ENCODE measurements at regions not wholly inside any gene's neighbourhood (a gene's known extent, or its start where the extent isn't known, plus 50 kb on each side); places are given as distances from the start of the nearest gene placed in this dataset.
"Not testable (repeated sequence)": the region's sequence is repeated elsewhere in the genome, so short reads cannot be mapped to it uniquely, and the experiment has no call there.

DNA sequence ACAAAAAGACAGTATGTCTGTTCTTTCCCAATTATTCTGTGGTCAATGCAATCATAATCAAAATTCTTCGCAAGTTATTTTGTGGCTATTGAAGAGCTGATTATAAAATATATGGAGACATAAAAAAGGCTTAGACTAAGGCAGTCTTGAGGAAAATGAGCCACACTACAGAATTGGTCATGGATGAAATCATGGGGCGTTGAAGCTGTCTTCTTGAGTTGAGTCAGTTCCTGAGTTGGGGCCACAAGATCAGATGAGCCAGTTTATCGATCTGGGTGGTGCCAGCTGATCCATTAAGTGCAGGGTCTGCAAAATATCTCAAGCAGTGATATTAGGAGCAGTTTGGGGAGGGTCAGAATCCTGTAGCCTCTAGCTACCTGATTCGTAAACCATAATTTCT, 96.9 kb upstream of the NUTM2F start:
- 96% methylated on average over 4 of the region's 4 CpGs for WGBS
- DNase-seq (ENCODE audit: low spot score), result not testable (repeated sequence)

DNA sequence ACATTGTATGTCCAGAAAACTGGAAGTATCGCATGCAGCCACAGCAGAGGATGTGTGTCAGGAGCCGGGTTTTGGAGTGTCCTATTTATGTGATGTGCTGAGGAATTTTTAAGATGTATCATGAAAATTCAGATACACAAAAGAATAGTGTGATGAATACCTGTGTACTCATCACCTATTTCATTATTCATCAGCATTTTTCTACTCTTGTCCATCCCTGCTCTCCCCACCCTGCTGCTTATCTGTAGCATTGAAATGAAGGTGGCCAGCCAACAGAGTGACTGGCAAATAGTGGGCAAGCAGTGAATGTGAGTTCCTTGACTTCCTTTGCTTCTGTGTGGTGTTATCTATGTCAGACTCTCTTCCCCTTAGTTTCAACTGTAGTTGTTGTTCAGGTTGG, 108.7 kb upstream of the NUTM2F start:
- H3K9me3 ChIP-seq; intact Hi-C loops (cut with DNase I); H3K27me3 ChIP-seq (replicated peaks; ENCODE audit: insufficient read depth); H3K4me1 ChIP-seq (replicated peaks); H3K36me3 ChIP-seq; H3K4me3 ChIP-seq; H3K27ac ChIP-seq; DNase-seq (ENCODE audit: low spot score): not testable (repeated sequence)
- no CpG with 5 or more reads among the region's 2 CpGs for WGBS

More for the DNA sequence above, 96.9 kb upstream of the NUTM2F start:
- intact Hi-C loops (cut with DNase I); H3K4me1 ChIP-seq (replicated peaks); H3K4me3 ChIP-seq; H3K27me3 ChIP-seq (replicated peaks; ENCODE audit: insufficient read depth); H3K27ac ChIP-seq; H3K9me3 ChIP-seq; H3K36me3 ChIP-seq: not testable (repeated sequence)

DNA sequence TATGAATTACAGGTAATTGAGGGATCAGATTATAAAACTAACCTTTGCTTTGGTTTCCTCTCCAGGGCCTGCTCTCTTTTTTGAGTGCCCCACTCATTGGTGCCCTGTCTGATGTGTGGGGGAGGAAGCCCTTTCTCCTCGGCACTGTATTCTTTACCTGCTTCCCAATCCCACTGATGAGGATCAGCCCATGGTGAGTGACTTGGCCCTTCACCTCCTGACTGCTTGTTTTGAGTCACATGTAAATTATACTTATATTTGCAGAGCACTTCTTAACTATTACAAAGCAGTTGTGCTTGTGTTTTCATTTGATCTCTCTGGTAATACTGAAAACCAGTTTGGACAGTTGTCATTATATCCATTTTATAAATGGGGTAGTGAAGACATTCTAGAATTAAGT, 109.9 kb upstream of the NUTM2F start:
- H3K9me3 ChIP-seq; H3K4me1 ChIP-seq (replicated peaks); DNase-seq (ENCODE audit: low spot score); H3K36me3 ChIP-seq; H3K27me3 ChIP-seq (replicated peaks; ENCODE audit: insufficient read depth); intact Hi-C loops (cut with DNase I); H3K4me3 ChIP-seq; H3K27ac ChIP-seq: not testable (repeated sequence)
- WGBS, result 100% methylated on average over 1 of the region's 1 CpG

DNA sequence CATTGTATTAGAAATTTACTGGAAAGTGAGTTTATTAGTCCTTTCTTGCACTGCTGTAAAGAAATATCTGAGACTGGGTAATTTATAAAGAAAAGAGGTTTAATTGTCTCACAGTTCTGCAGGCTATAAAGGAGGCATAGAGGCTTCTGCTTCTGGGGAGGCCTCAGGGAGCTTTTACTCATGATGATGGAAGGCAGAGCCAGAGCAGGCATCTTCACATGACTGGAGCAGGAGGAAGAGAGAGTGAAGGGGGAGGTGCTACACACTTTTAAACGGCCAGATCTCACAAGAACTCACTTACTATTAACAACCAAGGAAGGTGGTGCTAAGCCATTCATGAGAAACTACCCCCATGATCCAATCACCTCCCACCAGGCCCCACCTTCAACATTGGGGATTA, 112.7 kb upstream of the NUTM2F start:
- intact Hi-C loops (cut with DNase I); DNase-seq (ENCODE audit: low spot score): not testable (repeated sequence)

GRCh38 chr9:94441796-94442195, 113.1 kb upstream of the PCAT7 start:
- Histone ChIP-seq H3K4me1 (replicated peaks) (no peaks in the 10 kb centered on the region), H3K27me3 (replicated peaks; ENCODE audit: insufficient read depth) (no peaks in the 10 kb centered on the region), H3K4me3 (no peak overlapping the region), H3K9me3 (no peaks in the 10 kb centered on the region), H3K36me3 (no peaks in the 10 kb centered on the region), H3K27ac (no peak overlapping the region)
- intact Hi-C loops (cut with DNase I), result no loop called here
- TF ChIP-seq POLR2A (IDR thresholded peaks at IDR 0.05), result no peak
- no peak for TF ChIP-seq POLR2AphosphoS5 (IDR thresholded peaks at IDR 0.05)
- TF ChIP-seq, protein P1, sequence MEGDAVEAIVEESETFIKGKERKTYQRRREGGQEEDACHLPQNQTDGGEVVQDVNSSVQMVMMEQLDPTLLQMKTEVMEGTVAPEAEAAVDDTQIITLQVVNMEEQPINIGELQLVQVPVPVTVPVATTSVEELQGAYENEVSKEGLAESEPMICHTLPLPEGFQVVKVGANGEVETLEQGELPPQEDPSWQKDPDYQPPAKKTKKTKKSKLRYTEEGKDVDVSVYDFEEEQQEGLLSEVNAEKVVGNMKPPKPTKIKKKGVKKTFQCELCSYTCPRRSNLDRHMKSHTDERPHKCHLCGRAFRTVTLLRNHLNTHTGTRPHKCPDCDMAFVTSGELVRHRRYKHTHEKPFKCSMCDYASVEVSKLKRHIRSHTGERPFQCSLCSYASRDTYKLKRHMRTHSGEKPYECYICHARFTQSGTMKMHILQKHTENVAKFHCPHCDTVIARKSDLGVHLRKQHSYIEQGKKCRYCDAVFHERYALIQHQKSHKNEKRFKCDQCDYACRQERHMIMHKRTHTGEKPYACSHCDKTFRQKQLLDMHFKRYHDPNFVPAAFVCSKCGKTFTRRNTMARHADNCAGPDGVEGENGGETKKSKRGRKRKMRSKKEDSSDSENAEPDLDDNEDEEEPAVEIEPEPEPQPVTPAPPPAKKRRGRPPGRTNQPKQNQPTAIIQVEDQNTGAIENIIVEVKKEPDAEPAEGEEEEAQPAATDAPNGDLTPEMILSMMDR (IDR thresholded peaks at IDR 0.05), result no peak
- 93% methylated on average over 2 of the region's 2 CpGs for WGBS
- no peak for DNase-seq (ENCODE audit: low spot score)

More for the DNA sequence above, 112.7 kb upstream of the NUTM2F start:
- WGBS, result 35% methylated on average over 1 of the region's 1 CpG
- H3K27me3 ChIP-seq (replicated peaks; ENCODE audit: insufficient read depth); H3K36me3 ChIP-seq; H3K4me3 ChIP-seq; H3K27ac ChIP-seq; H3K4me1 ChIP-seq (replicated peaks); H3K9me3 ChIP-seq: not testable (repeated sequence)

DNA sequence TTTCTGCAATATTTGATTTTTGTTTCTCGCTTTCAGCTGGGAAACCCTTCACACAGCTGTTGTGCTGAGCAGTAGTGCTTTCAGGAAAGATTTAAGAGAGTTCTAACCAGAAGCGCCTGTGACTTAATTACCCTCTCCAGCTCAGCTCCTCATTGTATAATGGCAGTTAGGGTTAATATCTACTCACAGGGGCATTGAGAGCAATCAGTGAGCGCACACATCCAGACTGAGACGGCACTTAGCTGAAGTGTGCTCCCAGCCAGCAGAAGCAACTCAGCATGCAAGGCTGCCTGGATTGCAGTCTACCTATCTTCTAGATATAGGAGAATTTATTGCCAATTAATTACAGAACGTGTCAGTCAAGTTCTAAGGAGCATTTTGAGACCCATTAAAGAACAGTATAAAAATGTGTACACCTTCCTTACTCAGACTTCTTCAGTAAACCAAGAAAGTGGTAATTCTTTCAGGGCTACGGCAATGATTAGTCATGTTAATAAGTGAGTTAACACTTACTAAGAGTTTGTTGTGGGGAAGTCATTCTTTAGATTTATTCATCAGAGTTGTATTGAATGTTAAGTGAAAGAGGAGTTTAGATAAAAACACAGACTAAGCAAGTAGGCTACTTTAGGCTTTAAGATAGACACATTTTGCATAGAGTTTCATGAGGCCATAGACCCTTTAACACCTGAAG, 111.7 kb upstream of the PCAT7 start:
- intact Hi-C loops (cut with DNase I), result no loop called here
- H3K36me3 ChIP-seq, result no peaks in the 10 kb centered on the region
- no peaks in the 10 kb centered on the region for H3K4me1 ChIP-seq (replicated peaks)
- 80% methylated on average over 6 of the region's 6 CpGs for WGBS
- no peak for DNase-seq (ENCODE audit: low spot score)
- no peak overlapping the region for H3K27ac ChIP-seq
- no peak overlapping the region for H3K4me3 ChIP-seq
- TF ChIP-seq POLR2AphosphoS5 (IDR thresholded peaks at IDR 0.05) (no peak), POLR2A (IDR thresholded peaks at IDR 0.05) (no peak)
- TF ChIP-seq, protein P1 (IDR thresholded peaks at IDR 0.05), result no peak
- no peaks in the 10 kb centered on the region for H3K9me3 ChIP-seq
- no peaks in the 10 kb centered on the region for H3K27me3 ChIP-seq (replicated peaks; ENCODE audit: insufficient read depth)

DNA sequence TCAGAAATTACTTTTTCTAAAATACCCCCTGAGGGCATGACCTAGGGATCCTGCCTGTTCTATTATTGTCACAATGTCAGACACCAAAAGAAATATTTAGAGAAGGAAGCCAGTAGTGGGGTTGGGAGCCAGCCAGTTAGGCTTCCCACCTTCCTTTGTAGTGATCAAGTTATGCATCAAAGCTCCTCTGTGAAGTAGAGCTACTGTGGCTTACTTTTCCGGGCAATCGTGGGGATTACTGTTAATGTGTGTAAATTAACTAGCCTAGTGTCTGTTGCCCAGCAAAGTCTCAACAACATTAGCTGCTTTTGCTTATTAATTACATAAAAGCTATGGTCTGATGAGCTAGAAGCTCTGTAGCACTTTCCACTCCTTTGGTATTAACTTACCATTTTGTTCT, 109.0 kb upstream of the PCAT7 start:
- DNase-seq (ENCODE audit: low spot score), result no peak
- no peak overlapping the region for H3K27ac ChIP-seq
- WGBS, result 24% methylated on average over 2 of the region's 2 CpGs
- no peaks in the 10 kb centered on the region for H3K27me3 ChIP-seq (replicated peaks; ENCODE audit: insufficient read depth)
- no peaks in the 10 kb centered on the region for H3K4me1 ChIP-seq (replicated peaks)
- no peaks in the 10 kb centered on the region for H3K9me3 ChIP-seq
- TF ChIP-seq POLR2A (IDR thresholded peaks at IDR 0.05) (no peak), POLR2AphosphoS5 (IDR thresholded peaks at IDR 0.05) (no peak)
- TF ChIP-seq, protein P1 (IDR thresholded peaks at IDR 0.05), result no peak
- intact Hi-C loops (cut with DNase I), result no loop called here
- no peak overlapping the region for H3K4me3 ChIP-seq
- H3K36me3 ChIP-seq, result no peaks in the 10 kb centered on the region

All from prostate gland (tissue), 2 donors.